Retinal pigment epithelial cell (primary cell): ENCODE measurements at regions not wholly inside any gene's neighbourhood (a gene's known extent, or its start where the extent isn't known, plus 50 kb on each side); places are given as distances from the start of the nearest gene placed in this dataset.
"Not testable (repeated sequence)": the region's sequence is repeated elsewhere in the genome, so short reads cannot be mapped to it uniquely, and the experiment has no call there.

Experiments
- DNase-seq: peaks from one replicate; pipeline ENCODE4 v3.0.0-alpha.2; 2010; ENCODE audit warnings: low read depth
- H3K4me3 ChIP-seq: 2 replicates; pipeline ENCODE4 v1.5.1; 2011; ENCODE audit warnings: mild to moderate bottlenecking, low read length, control low read depth, moderate library complexity
- CTCF ChIP-seq: conservative IDR thresholded peaks from 2 replicates; pipeline ENCODE4 v1.5.1; 2011; ENCODE audit warnings: low read depth, low read length, control low read depth, inconsistent platforms

DNA sequence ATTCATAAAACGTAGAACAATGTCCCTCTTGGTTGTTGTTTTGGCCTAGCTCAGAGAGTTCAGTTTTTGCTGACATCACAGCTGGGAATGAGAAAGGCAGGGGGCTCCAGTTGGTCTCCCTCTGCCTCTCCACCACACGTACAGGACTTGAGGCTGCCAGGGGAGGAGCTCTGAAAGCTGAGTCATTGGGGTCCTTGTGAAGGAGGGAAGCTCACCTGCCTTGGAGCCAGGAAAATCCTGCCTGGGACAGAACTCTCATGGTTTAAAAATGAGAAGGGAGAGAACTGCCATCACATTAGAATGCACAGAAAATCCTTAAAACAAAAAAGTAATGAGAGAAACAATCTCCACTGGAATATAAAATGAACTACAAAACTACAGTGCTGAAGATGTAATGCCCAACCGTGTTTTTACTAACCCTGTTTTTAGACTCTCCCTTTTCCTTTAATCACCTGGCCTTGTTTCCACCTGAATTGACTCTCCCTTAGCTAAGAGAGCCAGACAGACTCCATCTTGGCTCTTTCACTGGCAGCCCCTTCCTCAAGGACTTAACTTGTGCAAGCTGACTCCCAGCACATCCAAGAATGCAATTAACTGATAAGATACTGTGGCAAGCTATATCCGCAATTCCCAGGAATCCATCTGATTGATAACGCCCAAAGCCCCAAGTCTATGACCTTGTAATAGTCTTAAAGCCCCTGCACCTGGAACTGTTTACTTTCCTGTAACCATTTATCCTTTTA is 58.6 kb upstream of the TARP start:
- not testable (repeated sequence) for DNase-seq, H3K4me3 ChIP-seq

DNA sequence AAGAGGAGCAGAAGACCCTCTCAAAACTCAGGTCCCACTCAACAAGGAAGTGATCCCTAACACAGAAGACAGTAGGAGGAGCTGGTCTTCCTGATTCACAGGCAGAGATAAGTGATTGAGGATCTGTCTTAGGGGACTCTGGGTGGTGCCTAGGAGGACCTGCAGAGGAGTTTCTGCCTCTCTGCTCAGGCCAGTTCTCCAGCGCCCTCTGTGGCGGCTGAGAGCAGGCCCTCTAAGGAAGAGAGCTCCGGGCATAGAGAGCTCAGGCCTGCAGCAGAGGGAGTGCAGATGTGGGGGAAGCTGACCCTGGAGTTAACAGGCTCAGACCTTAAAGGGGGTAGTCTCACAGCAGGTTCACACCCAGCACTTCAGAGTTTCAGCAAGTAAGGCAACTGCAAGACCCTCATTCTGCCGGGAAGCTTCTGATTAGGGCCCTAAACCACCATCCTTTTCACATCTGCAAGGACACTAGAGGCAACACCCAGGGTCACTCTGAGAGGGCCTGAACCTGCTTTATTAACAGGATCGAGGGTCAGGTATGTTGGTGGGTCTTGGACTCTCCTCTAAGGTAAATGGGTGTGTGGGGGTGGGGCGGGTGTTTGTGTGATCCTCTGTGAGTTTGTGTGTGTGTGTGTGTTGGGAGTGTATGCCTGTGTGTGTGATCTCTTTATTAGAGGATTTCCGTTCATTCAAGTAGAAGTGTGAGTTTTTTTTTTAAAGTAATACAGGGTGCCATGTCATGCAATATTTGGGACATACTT is 57.6 kb upstream of the TARP start:
- TF ChIP-seq CTCF: peak; percentile 27
- DNase-seq: no peak
- H3K4me3 ChIP-seq: no peak overlapping the region

GRCh38 chr7:38330039-38330438 is 56.6 kb upstream of the TARP start:
- no peak for DNase-seq
- H3K4me3 ChIP-seq: no peak overlapping the region
- no peak for TF ChIP-seq CTCF

DNA sequence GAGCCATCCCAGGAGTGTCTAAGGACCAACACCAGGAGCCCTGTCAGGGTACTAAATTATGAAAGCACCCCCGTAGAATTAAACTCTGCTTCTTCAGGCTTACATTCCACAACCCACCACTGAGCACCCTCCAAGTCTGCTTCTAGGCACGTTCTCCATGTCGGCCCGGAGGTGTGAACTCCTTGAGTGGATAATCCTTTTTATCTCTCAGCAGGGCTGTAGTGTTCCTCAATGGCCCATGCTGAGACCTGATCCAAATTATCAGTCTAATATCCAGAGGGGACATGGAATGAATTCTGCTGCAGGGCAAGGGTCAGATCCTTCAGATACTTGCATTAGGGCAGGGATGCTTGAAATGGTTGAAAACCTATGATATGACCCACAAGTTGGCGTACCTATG is 55.9 kb upstream of the TARP start:
- DNase-seq: no peak
- TF ChIP-seq CTCF: no peak
- no peak overlapping the region for H3K4me3 ChIP-seq

DNA sequence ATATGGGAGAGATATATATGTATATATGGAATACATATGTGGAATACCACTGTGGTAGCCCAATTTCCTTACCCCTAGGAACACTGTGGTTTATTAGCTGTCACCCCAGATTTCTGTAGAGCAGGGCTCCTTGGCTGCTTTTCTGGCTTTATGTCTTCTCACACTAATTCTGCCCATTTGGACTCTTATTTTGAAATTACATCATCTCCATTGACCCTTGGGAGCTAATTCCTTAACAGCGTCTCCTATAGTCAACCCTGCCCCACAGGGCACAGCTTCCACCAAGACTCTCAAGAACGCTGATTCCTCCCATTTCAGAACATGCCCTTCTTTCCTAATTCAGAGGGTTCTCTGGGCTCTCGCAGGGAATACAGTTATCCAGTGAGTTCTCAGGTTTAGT is 55.4 kb upstream of the TARP start:
- H3K4me3 ChIP-seq: no peak overlapping the region
- no peak for DNase-seq
- TF ChIP-seq CTCF: no peak

- DNase-seq: no peak
- H3K4me3 ChIP-seq: no peak overlapping the region
- no peak for TF ChIP-seq CTCF
Measured at GRCh38 chr7:38327637-38328036, 54.2 kb upstream of the TARP start.
